HCT116 (cell line): ENCODE measurements at regions not wholly inside any gene's neighbourhood (a gene's known extent, or its start where the extent isn't known, plus 50 kb on each side); places are given as distances from the start of the nearest gene placed in this dataset.

Source experiments
- ATAC-seq: fragments of 200-7000 bp; cut with Tn5 transposase; 2 replicates; pipeline ENCODE4 v1.9.1; 2020; ENCODE audit warnings: mild to moderate bottlenecking, moderate library complexity
- BruUV-seq: library from RNA; stranded (reverse); fragments of 400-500 nt; replicated peaks from 2 replicates; lab custom pipeline; 2021; lab: Mats Ljungman, UMichigan
- CTCF ChIA-PET: fragments of 300-600 bp; sonication (Branson Sonifier 250); formaldehyde crosslinking; loops from one replicate; lab custom pipeline; 2021; ENCODE audit warnings: antibody characterized with exemption; lab: Charles Lee
- POLR2A ChIA-PET: fragments of 300-600, 350-600 bp; sonication (Branson Sonifier 250); formaldehyde crosslinking; loops from one replicate; lab custom pipeline; 2021; ENCODE audit warnings: antibody characterized with exemption; lab: Charles Lee
- RAD21 ChIA-PET, 2 experiments: fragments of 300-600 bp; sonication (Branson Sonifier 250); formaldehyde crosslinking; loops; one replicate each; lab custom pipeline; 2023; ENCODE audit warnings: low total read pairs in 2 of 2; ENCODE audit not compliant: uncharacterized antibody in 2 of 2, unreplicated experiment in 2 of 2, low non-redundant PET in 1 of 2; lab: Charles Lee
- DNase-seq: peaks from one replicate; pipeline ENCODE4 v3.0.0-alpha.2; 2010; ENCODE audit warnings: low read depth, low spot score
- H2AFZ ChIP-seq: fragments of 200-600 bp; shearing (Covaris generic), sonication (generic); 2 replicates; pipeline ENCODE4 v1.6.1; 2017; ENCODE audit warnings: low read depth, mixed run types, mixed read lengths, antibody characterized with exemption, low read length; ENCODE audit not compliant: poor library complexity, severe bottlenecking
- H3K27ac ChIP-seq: 2 replicates; pipeline ENCODE4 v1.5.1; 2012; ENCODE audit warnings: low read depth, low read length
- H3K27me3 ChIP-seq: fragments of 200-600 bp; sonication (generic); 2 replicates; pipeline ENCODE4 v1.6.1; 2016; ENCODE audit warnings: mixed run types, low read length, mixed read lengths; ENCODE audit not compliant: insufficient read depth
- H3K36me3 ChIP-seq, 2 experiments: fragments of 200-500 bp in 1 of 2; fragments of 200-600 bp in 1 of 2; sonication (Bioruptor generic) in 1 of 2; sonication (generic) in 1 of 2; 2 replicates each; pipeline versions ENCODE4 v1.5.1 to v1.6.1; 2014 to 2016; ENCODE audit warnings: low read length in 2 of 2, inconsistent platforms in 1 of 2, mixed read lengths in 1 of 2, mixed run types in 1 of 2; ENCODE audit not compliant: insufficient read depth in 2 of 2, control insufficient read depth in 1 of 2
- H3K4me1 ChIP-seq, 2 experiments: fragments of 200-600 bp in 1 of 2; sonication (generic) in 1 of 2; 2 replicates each; pipeline versions ENCODE4 v1.5.1 to v1.6.1; 2012 to 2017; ENCODE audit warnings: low read length in 2 of 2, inconsistent platforms in 1 of 2, mild to moderate bottlenecking in 1 of 2, mixed read lengths in 1 of 2, mixed run types in 1 of 2, moderate library complexity in 1 of 2; ENCODE audit not compliant: insufficient read depth in 2 of 2, control insufficient read depth in 1 of 2
- H3K4me2 ChIP-seq: fragments of 200-600 bp; sonication (generic); 2 replicates; pipeline ENCODE4 v1.6.1; 2017; ENCODE audit warnings: mixed run types, low read length, mixed read lengths
- H3K4me3 ChIP-seq, 2 experiments: fragments of 200-600 bp in 1 of 2; sonication (generic) in 1 of 2; replicated peaks in 1 of 2; 2 replicates each; pipeline ENCODE4 v1.5.1; 2011 to 2016; ENCODE audit warnings: low read length in 2 of 2, control low read depth in 1 of 2, low read depth in 1 of 2, mild to moderate bottlenecking in 1 of 2, mixed read lengths in 1 of 2, mixed run types in 1 of 2
- H3K79me2 ChIP-seq: fragments of 200-600 bp; sonication (generic); 2 replicates; pipeline ENCODE4 v1.6.1; 2017; ENCODE audit warnings: mild to moderate bottlenecking, mixed run types, low read length, moderate library complexity, mixed read lengths; ENCODE audit not compliant: insufficient read depth
- H3K9ac ChIP-seq: fragments of 200-600 bp; sonication (generic); 2 replicates; pipeline ENCODE4 v1.6.1; 2016; ENCODE audit warnings: low read length, mixed read lengths
- H3K9me2 ChIP-seq: fragments of 200-600 bp; sonication (generic), shearing (Covaris generic); 2 replicates; pipeline ENCODE4 v1.6.1; 2017; ENCODE audit warnings: mixed run types, mild to moderate bottlenecking, moderate library complexity; ENCODE audit not compliant: insufficient read depth
- H3K9me3 ChIP-seq, 2 experiments: fragments of 200-500 bp in 1 of 2; fragments of 200-600 bp in 1 of 2; sonication (Bioruptor generic) in 1 of 2; sonication (generic) in 1 of 2; 2 replicates each; pipeline ENCODE4 v1.6.1; 2014 to 2017; ENCODE audit warnings: low read length in 2 of 2, mixed read lengths in 2 of 2, inconsistent platforms in 1 of 2, low read depth in 1 of 2, mild to moderate bottlenecking in 1 of 2, mixed run types in 1 of 2, moderate library complexity in 1 of 2; ENCODE audit not compliant: control insufficient read depth in 1 of 2, insufficient read depth in 1 of 2
- H4K20me1 ChIP-seq: fragments of 200-600 bp; sonication (generic), shearing (Covaris generic); 2 replicates; pipeline ENCODE4 v1.6.1; 2017; ENCODE audit warnings: mixed run types, mild to moderate bottlenecking, moderate library complexity; ENCODE audit not compliant: insufficient read depth
- CEBPB ChIP-seq: IDR thresholded peaks from 2 replicates; pipeline ENCODE4 v1.6.1; 2012; ENCODE audit warnings: low read depth
- CTCF ChIP-seq, 3 experiments: fragments of 200-600 bp in 1 of 3; sonication (generic) in 1 of 3; IDR thresholded peaks in 2 of 3; conservative IDR thresholded peaks in 1 of 3; 2 replicates each; pipeline ENCODE4 v1.5.1; 2012 to 2017; ENCODE audit warnings: low read depth in 2 of 3, low read length in 2 of 3, antibody characterized with exemption in 1 of 3, borderline replicate concordance in 1 of 3, control low read depth in 1 of 3, mild to moderate bottlenecking in 1 of 3, mixed read lengths in 1 of 3, mixed run types in 1 of 3, moderate library complexity in 1 of 3; ENCODE audit not compliant: insufficient read depth in 1 of 3
- ELF1 ChIP-seq: IDR thresholded peaks from 2 replicates; pipeline ENCODE4 v1.6.1; 2012; ENCODE audit warnings: low read depth, borderline replicate concordance
- FOSL1 ChIP-seq: IDR thresholded peaks from 2 replicates; pipeline ENCODE4 v1.6.1; 2012; ENCODE audit warnings: low read depth
- JUND ChIP-seq: IDR thresholded peaks from 2 replicates; pipeline ENCODE4 v1.6.1; 2012
- POLR2AphosphoS5 ChIP-seq: IDR thresholded peaks from 2 replicates; pipeline ENCODE4 v1.6.1; 2011; ENCODE audit warnings: mild to moderate bottlenecking, low read depth, low read length, moderate library complexity
- SP1 ChIP-seq: IDR thresholded peaks from 2 replicates; pipeline ENCODE4 v1.6.1; 2012; ENCODE audit warnings: low read depth
- SRF ChIP-seq: IDR thresholded peaks from 2 replicates; pipeline ENCODE4 v1.6.1; 2012; ENCODE audit warnings: low read depth
- ZNF274 ChIP-seq: fragments of 200-500 bp; sonication (Bioruptor generic); IDR thresholded peaks from 2 replicates; pipeline ENCODE4 v1.6.1; 2014; ENCODE audit warnings: mild to moderate bottlenecking, low read depth, low read length, inconsistent platforms
- intact Hi-C: fragments of 100-400 bp; cut with micrococcal nuclease; formaldehyde crosslinking; loops from 2 replicates; pipeline ENCODE4 v1.10.0; 2022
- TF ChIP-seq, protein P1 (sequence below): IDR thresholded peaks from 2 replicates; pipeline ENCODE4 v1.6.1; 2012; ENCODE audit warnings: low read depth
- TF ChIP-seq, protein P2 (sequence below): IDR thresholded peaks from 2 replicates; pipeline ENCODE4 v1.6.1; 2012
- TF ChIP-seq, protein P3 (sequence below): IDR thresholded peaks from 2 replicates; pipeline ENCODE4 v1.6.1; 2011; ENCODE audit warnings: mild to moderate bottlenecking, low read length, moderate library complexity; ENCODE audit not compliant: insufficient replicate concordance; ENCODE audit errors: extremely low read depth
- TF ChIP-seq, protein P4 (sequence below): IDR thresholded peaks from 2 replicates; pipeline ENCODE4 v1.6.1; 2012

GRCh38 chr4:17238633-17239032 is 273.3 kb downstream of the QDPR start:
- no peaks in the 10 kb centered on the region; the same call in 1 of the 2 replicates for H3K27me3 ChIP-seq
- BruUV-seq: no TSS peak
- H3K9me3 ChIP-seq: no peaks in the 10 kb centered on the region
- H3K79me2 ChIP-seq: no peaks in the 10 kb centered on the region
- CTCF ChIA-PET: no interaction called here
- no peaks in the 10 kb centered on the region; the same call in 1 of the 2 replicates for H4K20me1 ChIP-seq
- ATAC-seq (no peak), DNase-seq (no peak)
- H2AFZ ChIP-seq: no peak overlapping the region
- H3K36me3 ChIP-seq: no peaks in the 10 kb centered on the region
- POLR2A ChIA-PET: no interaction called here
- H3K4me1 ChIP-seq: no peaks in the 10 kb centered on the region
- H3K27ac ChIP-seq: no peak overlapping the region
- no peak overlapping the region for H3K4me3 ChIP-seq
- intact Hi-C loops: no loop called here
- H3K9ac ChIP-seq: no peak overlapping the region
- no peak overlapping the region for H3K4me2 ChIP-seq
- RAD21 ChIA-PET: no interaction called here
- H3K9me2 ChIP-seq: no peaks in the 10 kb centered on the region
- TF ChIP-seq ZNF274: no peak

DNA sequence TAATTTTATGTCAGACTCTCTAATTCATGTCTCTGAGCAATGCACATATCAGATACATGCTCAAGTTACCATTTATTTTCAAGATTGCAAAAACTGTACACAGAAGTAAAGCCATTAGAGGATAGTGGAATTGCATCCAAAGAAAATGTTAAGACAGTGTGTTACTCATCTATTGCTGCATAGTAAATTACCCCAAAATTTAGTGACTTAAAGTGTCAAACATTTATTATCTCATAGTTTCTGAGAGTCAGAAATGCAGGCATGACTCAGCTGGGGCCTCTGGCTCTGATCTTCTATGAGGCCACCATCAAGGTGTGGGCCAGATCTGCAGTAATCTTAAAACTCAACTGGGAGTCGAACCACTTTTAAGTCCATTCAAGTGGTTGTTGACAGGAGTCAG is 275.2 kb downstream of the QDPR start:
- no TSS peak for BruUV-seq
- H3K27ac ChIP-seq: no peak overlapping the region
- no peak overlapping the region for H3K4me2 ChIP-seq
- ChIA-PET RAD21 (no interaction called here), CTCF (no interaction called here), POLR2A (no interaction called here)
- no peaks in the 10 kb centered on the region for H3K9me3 ChIP-seq
- no peaks in the 10 kb centered on the region for H3K79me2 ChIP-seq
- peaks cover 0 to 7% of the 10 kb centered on the region in 2 experiments; a peak in 1 of 4 replicates for H3K4me1 ChIP-seq
- no peak overlapping the region for H3K4me3 ChIP-seq
- H3K9me2 ChIP-seq: no peaks in the 10 kb centered on the region
- DNase-seq (no peak), ATAC-seq (no peak)
- no peak overlapping the region for H3K9ac ChIP-seq
- H2AFZ ChIP-seq: no peak overlapping the region
- H3K36me3 ChIP-seq: no peaks in the 10 kb centered on the region
- H3K27me3 ChIP-seq: no peaks in the 10 kb centered on the region; the same call in 1 of the 2 replicates
- no peaks in the 10 kb centered on the region; the same call in 1 of the 2 replicates for H4K20me1 ChIP-seq
- intact Hi-C loops: no loop called here
- TF ChIP-seq SRF (no peak), CTCF (IDR thresholded peaks at IDR 0.05 in 2 of 3, conservative IDR thresholded peaks at IDR 0.05 in 1 of 3; ENCODE audit: borderline replicate concordance in 1 of 3, insufficient read depth in 1 of 3, low read depth in 2 of 3, low read length in 2 of 3) (no peak), JUND (no peak), ELF1 (no peak), POLR2AphosphoS5 (no peak), FOSL1 (no peak), SP1 (no peak), CEBPB (no peak)
- TF ChIP-seq, protein P1, sequence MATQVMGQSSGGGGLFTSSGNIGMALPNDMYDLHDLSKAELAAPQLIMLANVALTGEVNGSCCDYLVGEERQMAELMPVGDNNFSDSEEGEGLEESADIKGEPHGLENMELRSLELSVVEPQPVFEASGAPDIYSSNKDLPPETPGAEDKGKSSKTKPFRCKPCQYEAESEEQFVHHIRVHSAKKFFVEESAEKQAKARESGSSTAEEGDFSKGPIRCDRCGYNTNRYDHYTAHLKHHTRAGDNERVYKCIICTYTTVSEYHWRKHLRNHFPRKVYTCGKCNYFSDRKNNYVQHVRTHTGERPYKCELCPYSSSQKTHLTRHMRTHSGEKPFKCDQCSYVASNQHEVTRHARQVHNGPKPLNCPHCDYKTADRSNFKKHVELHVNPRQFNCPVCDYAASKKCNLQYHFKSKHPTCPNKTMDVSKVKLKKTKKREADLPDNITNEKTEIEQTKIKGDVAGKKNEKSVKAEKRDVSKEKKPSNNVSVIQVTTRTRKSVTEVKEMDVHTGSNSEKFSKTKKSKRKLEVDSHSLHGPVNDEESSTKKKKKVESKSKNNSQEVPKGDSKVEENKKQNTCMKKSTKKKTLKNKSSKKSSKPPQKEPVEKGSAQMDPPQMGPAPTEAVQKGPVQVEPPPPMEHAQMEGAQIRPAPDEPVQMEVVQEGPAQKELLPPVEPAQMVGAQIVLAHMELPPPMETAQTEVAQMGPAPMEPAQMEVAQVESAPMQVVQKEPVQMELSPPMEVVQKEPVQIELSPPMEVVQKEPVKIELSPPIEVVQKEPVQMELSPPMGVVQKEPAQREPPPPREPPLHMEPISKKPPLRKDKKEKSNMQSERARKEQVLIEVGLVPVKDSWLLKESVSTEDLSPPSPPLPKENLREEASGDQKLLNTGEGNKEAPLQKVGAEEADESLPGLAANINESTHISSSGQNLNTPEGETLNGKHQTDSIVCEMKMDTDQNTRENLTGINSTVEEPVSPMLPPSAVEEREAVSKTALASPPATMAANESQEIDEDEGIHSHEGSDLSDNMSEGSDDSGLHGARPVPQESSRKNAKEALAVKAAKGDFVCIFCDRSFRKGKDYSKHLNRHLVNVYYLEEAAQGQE: no peak
- TF ChIP-seq, protein P2, sequence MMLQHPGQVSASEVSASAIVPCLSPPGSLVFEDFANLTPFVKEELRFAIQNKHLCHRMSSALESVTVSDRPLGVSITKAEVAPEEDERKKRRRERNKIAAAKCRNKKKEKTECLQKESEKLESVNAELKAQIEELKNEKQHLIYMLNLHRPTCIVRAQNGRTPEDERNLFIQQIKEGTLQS: no peak
- TF ChIP-seq, protein P3, sequence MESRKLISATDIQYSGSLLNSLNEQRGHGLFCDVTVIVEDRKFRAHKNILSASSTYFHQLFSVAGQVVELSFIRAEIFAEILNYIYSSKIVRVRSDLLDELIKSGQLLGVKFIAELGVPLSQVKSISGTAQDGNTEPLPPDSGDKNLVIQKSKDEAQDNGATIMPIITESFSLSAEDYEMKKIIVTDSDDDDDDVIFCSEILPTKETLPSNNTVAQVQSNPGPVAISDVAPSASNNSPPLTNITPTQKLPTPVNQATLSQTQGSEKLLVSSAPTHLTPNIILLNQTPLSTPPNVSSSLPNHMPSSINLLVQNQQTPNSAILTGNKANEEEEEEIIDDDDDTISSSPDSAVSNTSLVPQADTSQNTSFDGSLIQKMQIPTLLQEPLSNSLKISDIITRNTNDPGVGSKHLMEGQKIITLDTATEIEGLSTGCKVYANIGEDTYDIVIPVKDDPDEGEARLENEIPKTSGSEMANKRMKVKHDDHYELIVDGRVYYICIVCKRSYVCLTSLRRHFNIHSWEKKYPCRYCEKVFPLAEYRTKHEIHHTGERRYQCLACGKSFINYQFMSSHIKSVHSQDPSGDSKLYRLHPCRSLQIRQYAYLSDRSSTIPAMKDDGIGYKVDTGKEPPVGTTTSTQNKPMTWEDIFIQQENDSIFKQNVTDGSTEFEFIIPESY: no peak
- TF ChIP-seq, protein P4, sequence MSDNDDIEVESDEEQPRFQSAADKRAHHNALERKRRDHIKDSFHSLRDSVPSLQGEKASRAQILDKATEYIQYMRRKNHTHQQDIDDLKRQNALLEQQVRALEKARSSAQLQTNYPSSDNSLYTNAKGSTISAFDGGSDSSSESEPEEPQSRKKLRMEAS: no peak
